A673 (cell line): ENCODE measurements at regions not wholly inside any gene's neighbourhood (a gene's known extent, or its start where the extent isn't known, plus 50 kb on each side); places are given as distances from the start of the nearest gene placed in this dataset.

Experiments used
- BruUV-seq: library from RNA; stranded (reverse); fragments of 400-500 nt; replicated peaks from 2 replicates; lab custom pipeline; 2021; lab: Mats Ljungman, UMichigan
- CTCF ChIA-PET: fragments of 300-600 bp; sonication (Branson Sonifier 250); formaldehyde crosslinking; loops from one replicate; lab custom pipeline; 2022; ENCODE audit warnings: antibody characterized with exemption; lab: Charles Lee
- POLR2A ChIA-PET: fragments of 300-600 bp; sonication (Branson Sonifier 250); formaldehyde crosslinking; loops from one replicate; lab custom pipeline; 2022; ENCODE audit warnings: antibody characterized with exemption; ENCODE audit not compliant: low non-redundant PET; lab: Charles Lee
- DNase-seq: peaks from one replicate; pipeline ENCODE4 v3.0.0-alpha.2; 2015; ENCODE audit warnings: low spot score
- H3K27ac ChIP-seq: fragments of 200-600 bp; sonication (generic); 2 replicates; pipeline ENCODE4 v1.5.1; 2016; ENCODE audit warnings: mixed run types, low read depth, mild to moderate bottlenecking, mixed read lengths, antibody characterized with exemption, low read length; ENCODE audit not compliant: poor library complexity, severe bottlenecking
- H3K27me3 ChIP-seq: fragments of 200-600 bp; sonication (generic); replicated peaks from 2 replicates; pipeline ENCODE4 v1.6.1; 2017; ENCODE audit warnings: mixed run types, low read depth, mild to moderate bottlenecking, mixed read lengths, antibody characterized with exemption, low read length; ENCODE audit not compliant: insufficient read depth, poor library complexity
- H3K36me3 ChIP-seq: fragments of 200-600 bp; sonication (generic); 2 replicates; pipeline ENCODE4 v1.6.1; 2016; ENCODE audit warnings: mixed run types, mild to moderate bottlenecking, mixed read lengths, antibody characterized with exemption, low read length; ENCODE audit not compliant: insufficient read depth, poor library complexity, severe bottlenecking
- H3K4me1 ChIP-seq: fragments of 200-600 bp; sonication (generic); 2 replicates; pipeline ENCODE4 v1.6.1; 2017; ENCODE audit warnings: mixed run types, mild to moderate bottlenecking, mixed read lengths, antibody characterized with exemption, low read length; ENCODE audit not compliant: insufficient read depth, poor library complexity, severe bottlenecking
- H3K4me3 ChIP-seq: fragments of 200-600 bp; sonication (generic); 2 replicates; pipeline ENCODE4 v1.5.1; 2016; ENCODE audit warnings: low read depth, mixed run types, mild to moderate bottlenecking, mixed read lengths, low read length; ENCODE audit not compliant: poor library complexity, severe bottlenecking
- H3K9me3 ChIP-seq: fragments of 200-600 bp; sonication (generic); 2 replicates; pipeline ENCODE4 v1.6.1; 2016; ENCODE audit warnings: mixed run types, low read depth, mild to moderate bottlenecking, mixed read lengths, antibody characterized with exemption, low read length; ENCODE audit not compliant: poor library complexity, severe bottlenecking
- CTCF ChIP-seq: fragments of 300-800, 200-600 bp; sonication (generic); conservative IDR thresholded peaks from 2 replicates; pipeline ENCODE4 v1.5.1; 2017; ENCODE audit warnings: low read depth, mild to moderate bottlenecking, antibody characterized with exemption, low read length, moderate library complexity, mixed read lengths
- EZH2 ChIP-seq: fragments of 200-600 bp; sonication (generic); IDR thresholded peaks from 2 replicates; pipeline ENCODE4 v1.6.1; 2017; ENCODE audit warnings: borderline replicate concordance, low read depth, mild to moderate bottlenecking, mixed read lengths, antibody characterized with exemption, low read length; ENCODE audit not compliant: poor library complexity, severe bottlenecking
- intact Hi-C: fragments of 100-400 bp; cut with micrococcal nuclease; formaldehyde crosslinking; loops from one replicate; pipeline ENCODE4 v1.10.0; 2022; ENCODE audit not compliant: unreplicated experiment

- ChIA-PET POLR2A (no interaction called here), CTCF (no interaction called here)
- DNase-seq, result no peak
- no TSS peak for BruUV-seq
- Histone ChIP-seq H3K27me3 (no peaks in the 10 kb centered on the region), H3K4me1 (peaks cover 10% of the 10 kb centered on the region), H3K27ac (no peak overlapping the region), H3K4me3 (no peak overlapping the region), H3K9me3 (no peaks in the 10 kb centered on the region), H3K36me3 (no peaks in the 10 kb centered on the region)
- intact Hi-C loops, result no loop called here
- TF ChIP-seq CTCF, result no peak
- TF ChIP-seq EZH2, result no peak
Observed at GRCh38 chr19:56956503-56957226, 116.1 kb upstream of the PEG3 start.

DNA sequence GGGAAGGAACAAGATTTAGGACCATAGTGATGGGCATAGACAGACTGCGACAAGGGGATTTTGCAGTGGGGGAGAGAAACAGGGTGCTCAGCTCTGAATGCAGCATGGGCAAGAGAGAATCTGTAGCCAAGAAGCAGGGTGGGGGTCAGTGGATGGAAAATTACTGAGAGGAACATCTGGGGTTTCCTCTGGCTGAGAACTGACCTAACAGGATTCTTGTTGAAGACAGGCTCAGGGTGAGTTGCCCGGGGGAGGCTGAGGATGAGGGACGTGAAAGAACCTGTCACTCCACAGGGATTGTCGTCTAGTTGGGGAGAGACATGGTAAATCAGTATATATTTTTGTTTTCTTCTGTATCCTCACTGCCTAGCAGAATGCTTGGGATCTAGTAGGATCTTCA lies 118.7 kb upstream of the PEG3 start:
- BruUV-seq, result no TSS peak
- no peaks in the 10 kb centered on the region for H3K36me3 ChIP-seq
- intact Hi-C loops, result no loop called here
- no peaks in the 10 kb centered on the region for H3K27me3 ChIP-seq
- ChIA-PET CTCF (no interaction called here), POLR2A (no interaction called here)
- H3K4me3 ChIP-seq, result no peak overlapping the region
- no peaks in the 10 kb centered on the region for H3K9me3 ChIP-seq
- H3K4me1 ChIP-seq, result peaks cover 10% of the 10 kb centered on the region
- DNase-seq, result no peak
- H3K27ac ChIP-seq, result no peak overlapping the region
- TF ChIP-seq CTCF (no peak), EZH2 (no peak)

- no peaks in the 10 kb centered on the region for H3K36me3 ChIP-seq
- POLR2A ChIA-PET, result no interaction called here
- H3K9me3 ChIP-seq, result no peaks in the 10 kb centered on the region
- H3K27me3 ChIP-seq, result no peaks in the 10 kb centered on the region
- no peak overlapping the region for H3K27ac ChIP-seq
- peaks cover 10% of the 10 kb centered on the region for H3K4me1 ChIP-seq
- BruUV-seq, result no TSS peak
- CTCF ChIA-PET, result no interaction called here
- H3K4me3 ChIP-seq, result no peak overlapping the region
- intact Hi-C loops, result no loop called here
- DNase-seq, result no peak
- TF ChIP-seq CTCF (no peak), EZH2 (no peak)
Observed at GRCh38 chr19:56960959-56961543, 120.5 kb upstream of the PEG3 start.
